Activated naive CD4-positive, alpha-beta T cell treated with anti-CD3 and anti-CD28 coated beads, Interleukin-2, amount 10 ng/mL, durations not matched to agents 7 days and 5 days (primary cell): ENCODE measurements at regions not wholly inside any gene's neighbourhood (a gene's known extent, or its start where the extent isn't known, plus 50 kb on each side); places are given as distances from the start of the nearest gene placed in this dataset.

Experiments
- CTCF ChIA-PET: fragments of 350-600 bp; sonication (Branson Sonifier 250); formaldehyde crosslinking; loops from one replicate; lab custom pipeline; 2021; ENCODE audit warnings: antibody characterized with exemption; lab: Charles Lee
- DNase-seq: peaks from one replicate; pipeline ENCODE4 v3.0.0-alpha.2; 2020
- H3K27ac Mint-ChIP-seq: one replicate; pipeline ENCODE4 v1.8.0; 2021; ENCODE audit warnings: mild to moderate bottlenecking, moderate library complexity, mixed read lengths
- H3K27me3 Mint-ChIP-seq: one replicate; pipeline ENCODE4 v1.8.0; 2021; ENCODE audit warnings: mild to moderate bottlenecking, mixed read lengths
- H3K36me3 Mint-ChIP-seq: one replicate; pipeline ENCODE4 v1.8.0; 2021; ENCODE audit warnings: mixed read lengths
- H3K4me1 Mint-ChIP-seq: one replicate; pipeline ENCODE4 v1.8.0; 2021; ENCODE audit warnings: mixed read lengths
- H3K4me3 Mint-ChIP-seq: one replicate; pipeline ENCODE4 v1.8.0; 2021; ENCODE audit warnings: mild to moderate bottlenecking, moderate library complexity, mixed read lengths
- H3K9me3 Mint-ChIP-seq: one replicate; pipeline ENCODE4 v1.8.0; 2021; ENCODE audit warnings: mixed read lengths

- CTCF ChIA-PET, result no interaction called here
- no peak overlapping the region for H3K27ac Mint-ChIP-seq
- H3K4me3 Mint-ChIP-seq, result no peak overlapping the region
Observed at GRCh38 chr2:76556018-76556417, 845.3 kb upstream of the GCFC2 start.

GRCh38 chr2:76546207-76546606 lies 835.5 kb upstream of the GCFC2 start:
- DNase-seq, result no peak
- Mint-ChIP-seq H3K27ac (no peak overlapping the region), H3K4me3 (no peak overlapping the region), H3K4me1 (no peaks in the 10 kb centered on the region), H3K27me3 (no peaks in the 10 kb centered on the region), H3K9me3 (peaks cover 1% of the 10 kb centered on the region), H3K36me3 (no peaks in the 10 kb centered on the region)
- CTCF ChIA-PET, result no interaction called here

More at GRCh38 chr2:76556018-76556417, 845.3 kb upstream of the GCFC2 start:
- Mint-ChIP-seq H3K9me3 (no peaks in the 10 kb centered on the region), H3K36me3 (no peaks in the 10 kb centered on the region), H3K4me1 (no peaks in the 10 kb centered on the region), H3K27me3 (no peaks in the 10 kb centered on the region)
- DNase-seq, result no peak

- Mint-ChIP-seq H3K27ac (no peak overlapping the region), H3K4me1 (no peaks in the 10 kb centered on the region), H3K9me3 (peaks cover 1% of the 10 kb centered on the region), H3K36me3 (no peaks in the 10 kb centered on the region), H3K27me3 (no peaks in the 10 kb centered on the region), H3K4me3 (no peak overlapping the region)
- DNase-seq, result no peak
- CTCF ChIA-PET, result no interaction called here
Observed at GRCh38 chr2:76544901-76545300, 834.2 kb upstream of the GCFC2 start.

GRCh38 chr2:76517574-76517909 lies 806.8 kb upstream of the GCFC2 start:
- CTCF ChIA-PET, result no interaction called here

GRCh38 chr2:76516861-76517573 lies 806.3 kb upstream of the GCFC2 start:
- Mint-ChIP-seq H3K27ac (no peak overlapping the region), H3K4me3 (no peak overlapping the region), H3K4me1 (no peaks in the 10 kb centered on the region), H3K36me3 (no peaks in the 10 kb centered on the region), H3K9me3 (peaks cover 2% of the 10 kb centered on the region), H3K27me3 (no peaks in the 10 kb centered on the region)
- CTCF ChIA-PET, result no interaction called here
- no peak for DNase-seq

More at GRCh38 chr2:76517574-76517909, 806.8 kb upstream of the GCFC2 start:
- no peaks in the 10 kb centered on the region for H3K4me1 Mint-ChIP-seq
- peaks cover 2% of the 10 kb centered on the region for H3K9me3 Mint-ChIP-seq
- H3K4me3 Mint-ChIP-seq, result no peak overlapping the region
- H3K36me3 Mint-ChIP-seq, result no peaks in the 10 kb centered on the region
- no peak for DNase-seq
- H3K27me3 Mint-ChIP-seq, result no peaks in the 10 kb centered on the region
- H3K27ac Mint-ChIP-seq, result no peak overlapping the region

GRCh38 chr2:76512201-76512820 lies 801.6 kb upstream of the GCFC2 start:
- CTCF ChIA-PET, result no interaction called here
- Mint-ChIP-seq H3K27me3 (no peaks in the 10 kb centered on the region), H3K27ac (no peak overlapping the region), H3K9me3 (peaks cover 4% of the 10 kb centered on the region), H3K36me3 (no peaks in the 10 kb centered on the region), H3K4me3 (no peak overlapping the region), H3K4me1 (no peaks in the 10 kb centered on the region)
- no peak for DNase-seq

GRCh38 chr2:76506538-76506937 lies 795.8 kb upstream of the GCFC2 start:
- Mint-ChIP-seq H3K9me3 (peaks cover 2% of the 10 kb centered on the region), H3K27me3 (no peaks in the 10 kb centered on the region), H3K36me3 (no peaks in the 10 kb centered on the region), H3K4me3 (no peak overlapping the region), H3K4me1 (no peaks in the 10 kb centered on the region), H3K27ac (no peak overlapping the region)
- DNase-seq, result no peak
- CTCF ChIA-PET, result no interaction called here

- Mint-ChIP-seq H3K27me3 (no peaks in the 10 kb centered on the region), H3K9me3 (no peaks in the 10 kb centered on the region), H3K27ac (no peak overlapping the region), H3K36me3 (no peaks in the 10 kb centered on the region), H3K4me1 (no peaks in the 10 kb centered on the region), H3K4me3 (no peak overlapping the region)
- CTCF ChIA-PET, result no interaction called here
- no peak for DNase-seq
Observed at GRCh38 chr2:76501641-76502040, 790.9 kb upstream of the GCFC2 start.

- Mint-ChIP-seq H3K36me3 (no peaks in the 10 kb centered on the region), H3K27me3 (no peaks in the 10 kb centered on the region), H3K4me1 (no peaks in the 10 kb centered on the region), H3K4me3 (no peak overlapping the region), H3K9me3 (no peaks in the 10 kb centered on the region), H3K27ac (no peak overlapping the region)
- no peak for DNase-seq
- CTCF ChIA-PET, result no interaction called here
Observed at GRCh38 chr2:76498360-76498759, 787.6 kb upstream of the GCFC2 start.

- CTCF ChIA-PET, result no interaction called here
- no peaks in the 10 kb centered on the region for H3K36me3 Mint-ChIP-seq
- no peak overlapping the region for H3K4me3 Mint-ChIP-seq
- H3K27me3 Mint-ChIP-seq, result no peaks in the 10 kb centered on the region
- DNase-seq, result no peak
- no peak overlapping the region for H3K27ac Mint-ChIP-seq
- H3K9me3 Mint-ChIP-seq, result peaks cover 8% of the 10 kb centered on the region
- no peaks in the 10 kb centered on the region for H3K4me1 Mint-ChIP-seq
Observed at GRCh38 chr2:76491503-76491902, 780.8 kb upstream of the GCFC2 start.

GRCh38 chr2:76478266-76479035 lies 767.7 kb upstream of the GCFC2 start:
- H3K27ac Mint-ChIP-seq, result no peak overlapping the region
- CTCF ChIA-PET, result no interaction called here
- no peak for DNase-seq
- H3K4me1 Mint-ChIP-seq, result no peaks in the 10 kb centered on the region
- no peaks in the 10 kb centered on the region for H3K36me3 Mint-ChIP-seq
- H3K4me3 Mint-ChIP-seq, result no peak overlapping the region
- H3K27me3 Mint-ChIP-seq, result no peaks in the 10 kb centered on the region
- peaks cover 3% of the 10 kb centered on the region for H3K9me3 Mint-ChIP-seq

GRCh38 chr2:76472946-76473345 lies 762.2 kb upstream of the GCFC2 start:
- H3K27me3 Mint-ChIP-seq, result no peaks in the 10 kb centered on the region
- H3K4me1 Mint-ChIP-seq, result no peaks in the 10 kb centered on the region
- no peaks in the 10 kb centered on the region for H3K36me3 Mint-ChIP-seq
- DNase-seq, result no peak
- no peak overlapping the region for H3K27ac Mint-ChIP-seq
- CTCF ChIA-PET, result no interaction called here
- H3K9me3 Mint-ChIP-seq, result peaks cover 13% of the 10 kb centered on the region
- H3K4me3 Mint-ChIP-seq, result no peak overlapping the region

GRCh38 chr2:76469066-76469465 lies 758.4 kb upstream of the GCFC2 start:
- Mint-ChIP-seq H3K4me1 (no peaks in the 10 kb centered on the region), H3K4me3 (no peak overlapping the region), H3K27me3 (no peaks in the 10 kb centered on the region), H3K36me3 (no peaks in the 10 kb centered on the region), H3K9me3 (peaks cover 13% of the 10 kb centered on the region), H3K27ac (no peak overlapping the region)
- CTCF ChIA-PET, result no interaction called here
- DNase-seq, result no peak

GRCh38 chr2:76467326-76467725 lies 756.6 kb upstream of the GCFC2 start:
- Mint-ChIP-seq H3K36me3 (no peaks in the 10 kb centered on the region), H3K4me3 (no peak overlapping the region), H3K27ac (no peak overlapping the region), H3K4me1 (no peaks in the 10 kb centered on the region), H3K9me3 (peaks cover 3% of the 10 kb centered on the region), H3K27me3 (no peaks in the 10 kb centered on the region)
- no peak for DNase-seq
- CTCF ChIA-PET, result interaction anchor here (0.6 kb wide), 1 partner anchor 9 kb away, joined by 4 read pairs; no protein-coding TSS in a partner anchor

- no peak overlapping the region for H3K4me3 Mint-ChIP-seq
- DNase-seq, result no peak
- no peaks in the 10 kb centered on the region for H3K27me3 Mint-ChIP-seq
- no peaks in the 10 kb centered on the region for H3K9me3 Mint-ChIP-seq
- H3K27ac Mint-ChIP-seq, result no peak overlapping the region
- CTCF ChIA-PET, result no interaction called here
- H3K4me1 Mint-ChIP-seq, result no peaks in the 10 kb centered on the region
- no peaks in the 10 kb centered on the region for H3K36me3 Mint-ChIP-seq
Observed at GRCh38 chr2:76464310-76464709, 753.6 kb upstream of the GCFC2 start.
